Fibroblast of lung (primary cell): ENCODE measurements at regions not wholly inside any gene's neighbourhood (a gene's known extent, or its start where the extent isn't known, plus 50 kb on each side); places are given as distances from the start of the nearest gene placed in this dataset.
"Not testable (repeated sequence)": the region's sequence is repeated elsewhere in the genome, so short reads cannot be mapped to it uniquely, and the experiment has no call there.

Experiments
- DNase-seq, 2 donors: peaks; one replicate each; pipeline versions ENCODE4 v3.0.0 to v3.0.0-alpha.2; 2010; ENCODE audit warnings: low read depth in 2 of 2
- H2AFZ ChIP-seq: 2 replicates; pipeline ENCODE4 v1.5.1; 2012; ENCODE audit warnings: low read length, control low read depth, inconsistent platforms
- H3K27ac ChIP-seq: 2 replicates; pipeline ENCODE4 v1.5.1; 2011; ENCODE audit warnings: low read length, control low read depth; ENCODE audit not compliant: insufficient read depth
- H3K27me3 ChIP-seq: 2 replicates; pipeline ENCODE4 v1.5.1; 2011; ENCODE audit warnings: mild to moderate bottlenecking, low read length; ENCODE audit not compliant: control insufficient read depth, insufficient read depth
- H3K36me3 ChIP-seq: 2 replicates; pipeline ENCODE4 v1.5.1; 2011; ENCODE audit warnings: low read length; ENCODE audit not compliant: control insufficient read depth, insufficient read depth
- H3K4me1 ChIP-seq: 2 replicates; pipeline ENCODE4 v1.5.1; 2011; ENCODE audit warnings: low read length; ENCODE audit not compliant: control insufficient read depth, insufficient read depth; ENCODE audit errors: extremely low read depth
- H3K4me2 ChIP-seq: 2 replicates; pipeline ENCODE4 v1.5.1; 2011; ENCODE audit warnings: low read length, control low read depth; ENCODE audit not compliant: insufficient read depth; ENCODE audit errors: extremely low read depth
- H3K4me3 ChIP-seq, 4 experiments: fragments of 200-600 bp in 1 of 4; sonication (generic) in 1 of 4; replicated peaks in 1 of 4; 2 replicates each; pipeline ENCODE4 v1.5.1; 2011 to 2016; ENCODE audit warnings: low read length in 4 of 4, low read depth in 3 of 4, mild to moderate bottlenecking in 3 of 4, control low read depth in 2 of 4, inconsistent platforms in 1 of 4, mixed read lengths in 1 of 4; ENCODE audit not compliant: insufficient read depth in 1 of 4; ENCODE audit errors: control extremely low read depth in 1 of 4
- H3K79me2 ChIP-seq: 2 replicates; pipeline ENCODE4 v1.5.1; 2012; ENCODE audit warnings: mild to moderate bottlenecking, low read length, inconsistent platforms; ENCODE audit not compliant: control insufficient read depth, insufficient read depth
- H3K9ac ChIP-seq: 2 replicates; pipeline ENCODE4 v1.5.1; 2011; ENCODE audit warnings: mild to moderate bottlenecking, low read length, control low read depth; ENCODE audit not compliant: insufficient read depth
- H3K9me3 ChIP-seq: 2 replicates; pipeline ENCODE4 v1.5.1; 2012; ENCODE audit warnings: low read depth, low read length; ENCODE audit not compliant: control insufficient read depth, insufficient read depth
- H4K20me1 ChIP-seq: 2 replicates; pipeline ENCODE4 v1.5.1; 2011; ENCODE audit warnings: low read length; ENCODE audit not compliant: control insufficient read depth, insufficient read depth; ENCODE audit errors: extremely low read depth
- CTCF ChIP-seq, 2 donors: IDR thresholded peaks in 1 of 2; conservative IDR thresholded peaks in 1 of 2; 1 replicate in 1 of 2; 2 replicates in 1 of 2; pipeline ENCODE4 v1.5.1; 2011 to 2012; ENCODE audit warnings: low read length in 2 of 2, control low read depth in 1 of 2, inconsistent platforms in 1 of 2, low read depth in 1 of 2, mild to moderate bottlenecking in 1 of 2
- EZH2 ChIP-seq: IDR thresholded peaks from 2 replicates; pipeline ENCODE4 v1.5.1; 2012; ENCODE audit warnings: low read length, control low read depth, mild to moderate bottlenecking; ENCODE audit errors: missing control alignments

GRCh38 chr2:65901756-65902155, 469.4 kb upstream of the SPRED2 start:
- no peaks in the 10 kb centered on the region for H4K20me1 ChIP-seq
- H3K27ac ChIP-seq: no peak overlapping the region
- H3K4me3 ChIP-seq: no peak overlapping the region
- H3K79me2 ChIP-seq: no peaks in the 10 kb centered on the region
- no peaks in the 10 kb centered on the region for H3K4me1 ChIP-seq
- H3K4me2 ChIP-seq: no peak overlapping the region
- no peak for TF ChIP-seq CTCF (conservative IDR thresholded peaks at IDR 0.05 in 1 of 2, IDR thresholded peaks at IDR 0.05 in 1 of 2; ENCODE audit: low read depth in 1 of 2, low read length in 2 of 2)
- TF ChIP-seq EZH2: no peak
- H3K27me3 ChIP-seq: no peaks in the 10 kb centered on the region
- no peak overlapping the region for H2AFZ ChIP-seq
- H3K9me3 ChIP-seq: no peaks in the 10 kb centered on the region
- no peaks in the 10 kb centered on the region for H3K36me3 ChIP-seq
- no peak for DNase-seq
- no peak overlapping the region for H3K9ac ChIP-seq

GRCh38 chr2:65896446-65896845, 464.0 kb upstream of the SPRED2 start:
- H3K9me3 ChIP-seq: no peaks in the 10 kb centered on the region
- no peak overlapping the region for H3K9ac ChIP-seq
- H4K20me1 ChIP-seq: no peaks in the 10 kb centered on the region
- H3K27ac ChIP-seq: no peak overlapping the region
- H3K36me3 ChIP-seq: no peaks in the 10 kb centered on the region
- no peaks in the 10 kb centered on the region for H3K79me2 ChIP-seq
- H2AFZ ChIP-seq: no peak overlapping the region
- no peak overlapping the region for H3K4me3 ChIP-seq
- H3K4me2 ChIP-seq: no peak overlapping the region
- DNase-seq: no peak
- no peaks in the 10 kb centered on the region for H3K4me1 ChIP-seq
- TF ChIP-seq CTCF (conservative IDR thresholded peaks at IDR 0.05 in 1 of 2, IDR thresholded peaks at IDR 0.05 in 1 of 2; ENCODE audit: low read depth in 1 of 2, low read length in 2 of 2): no peak
- TF ChIP-seq EZH2: no peak
- no peaks in the 10 kb centered on the region for H3K27me3 ChIP-seq

GRCh38 chr2:65890131-65890530, 457.7 kb upstream of the SPRED2 start:
- not testable (repeated sequence) for H3K27me3 ChIP-seq, H3K9ac ChIP-seq, H4K20me1 ChIP-seq, H3K36me3 ChIP-seq, H3K4me1 ChIP-seq, H3K4me3 ChIP-seq, H3K79me2 ChIP-seq, H2AFZ ChIP-seq, H3K4me2 ChIP-seq, DNase-seq, H3K27ac ChIP-seq, H3K9me3 ChIP-seq

GRCh38 chr2:65885266-65885665, 452.9 kb upstream of the SPRED2 start:
- TF ChIP-seq EZH2: no peak
- TF ChIP-seq CTCF (conservative IDR thresholded peaks at IDR 0.05 in 1 of 2, IDR thresholded peaks at IDR 0.05 in 1 of 2; ENCODE audit: low read depth in 1 of 2, low read length in 2 of 2): no peak
- no peaks in the 10 kb centered on the region for H3K36me3 ChIP-seq
- H2AFZ ChIP-seq: no peak overlapping the region
- H3K27ac ChIP-seq: no peak overlapping the region
- H4K20me1 ChIP-seq: no peaks in the 10 kb centered on the region
- H3K9me3 ChIP-seq: no peaks in the 10 kb centered on the region
- H3K9ac ChIP-seq: no peak overlapping the region
- H3K4me1 ChIP-seq: no peaks in the 10 kb centered on the region
- H3K4me3 ChIP-seq: no peak overlapping the region
- no peaks in the 10 kb centered on the region for H3K79me2 ChIP-seq
- H3K4me2 ChIP-seq: no peak overlapping the region
- peaks cover 2% of the 10 kb centered on the region for H3K27me3 ChIP-seq
- DNase-seq: no peak
